ENCODE measurements at regions not wholly inside any gene's neighbourhood (a gene's known extent, or its start where the extent isn't known, plus 50 kb on each side); places are given as distances from the start of the nearest gene placed in this dataset.
A peak's percentile ranks its signal among the peaks of the same experiment; 100 is the strongest.
"Not testable (repeated sequence)": the region's sequence is repeated elsewhere in the genome, so short reads cannot be mapped to it uniquely, and the experiment has no call there.

DNA sequence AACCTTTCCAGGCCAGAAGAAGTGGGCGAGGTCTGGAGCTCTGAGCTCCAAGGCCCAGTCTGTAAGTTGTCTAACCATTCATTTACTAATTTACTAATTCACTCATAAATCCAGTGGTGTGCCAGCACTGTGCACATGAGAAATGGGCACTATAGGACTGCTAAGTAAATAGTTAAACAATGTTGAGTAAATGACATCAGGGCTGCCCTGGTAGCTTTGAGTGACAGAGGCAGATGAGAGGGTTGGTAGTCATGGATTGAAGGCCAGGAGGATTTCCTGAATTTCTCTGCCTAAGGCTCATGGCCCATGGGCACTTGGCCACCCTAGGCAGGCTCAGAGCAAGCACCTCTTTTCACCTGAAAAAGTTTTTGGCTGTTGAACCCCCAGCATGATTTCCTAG, 216.9 kb upstream of the RXFP2 start:
- DNase-seq = no peak

DNA sequence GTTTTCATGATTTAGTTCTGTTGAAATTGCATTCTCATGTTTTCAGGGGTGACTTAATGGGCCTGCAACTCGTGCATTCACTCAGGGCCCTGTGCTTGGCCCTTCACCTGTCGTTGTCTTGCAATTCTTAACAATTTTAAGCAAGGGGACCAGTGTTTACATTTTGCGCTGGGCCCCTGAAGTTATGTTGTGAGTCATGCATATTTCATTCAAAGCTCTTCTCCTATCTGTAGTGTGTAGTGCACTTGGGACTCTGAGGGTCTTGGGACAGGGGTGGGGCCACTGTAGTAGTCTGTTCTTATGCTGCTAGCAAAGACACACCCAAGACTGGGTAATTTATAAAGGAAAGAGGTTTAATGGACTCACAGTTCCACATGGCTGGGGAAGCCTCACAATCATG, 211.2 kb upstream of the RXFP2 start:
- DNase-seq = no peak

DNA sequence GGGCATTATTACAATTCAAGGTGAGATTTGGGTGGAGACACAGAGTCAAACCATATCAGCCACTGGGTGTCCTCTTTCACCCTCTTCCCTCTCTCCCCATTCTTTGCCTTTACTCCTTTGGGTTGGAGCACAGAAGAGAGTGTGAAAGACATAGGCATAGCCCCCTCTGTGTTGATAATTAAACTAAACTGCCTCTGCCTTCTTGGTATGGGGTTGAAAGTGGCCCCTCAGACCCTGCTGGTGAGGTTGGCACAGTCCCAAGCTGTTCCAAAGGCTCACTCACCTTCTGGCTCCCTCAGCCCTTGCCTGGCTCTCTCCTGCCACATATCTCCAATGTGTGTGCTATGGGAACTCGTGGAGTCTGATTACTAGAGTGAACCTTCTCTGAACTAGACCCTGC, 210.6 kb upstream of the RXFP2 start:
- DNase-seq = no peak

DNA sequence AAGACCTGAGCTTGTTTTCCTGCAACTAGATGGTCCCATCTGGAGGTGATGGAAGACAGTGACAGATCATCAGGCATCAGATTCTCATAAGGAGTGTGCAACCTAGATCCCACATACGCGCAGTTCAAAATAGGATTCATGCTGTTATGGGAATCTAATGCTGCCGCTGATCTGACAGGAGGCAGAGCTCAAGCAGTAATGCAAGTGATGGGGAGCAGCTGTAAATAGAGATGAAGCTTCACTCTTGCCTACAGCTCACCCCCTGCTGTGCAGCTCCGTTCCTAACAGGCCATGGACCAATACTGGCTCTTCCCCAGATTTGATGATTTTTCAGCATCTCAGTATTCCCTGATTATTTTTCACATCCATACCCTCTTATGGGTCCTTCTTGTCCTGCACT, 208.4 kb upstream of the RXFP2 start:
- DNase-seq = no peak

DNA sequence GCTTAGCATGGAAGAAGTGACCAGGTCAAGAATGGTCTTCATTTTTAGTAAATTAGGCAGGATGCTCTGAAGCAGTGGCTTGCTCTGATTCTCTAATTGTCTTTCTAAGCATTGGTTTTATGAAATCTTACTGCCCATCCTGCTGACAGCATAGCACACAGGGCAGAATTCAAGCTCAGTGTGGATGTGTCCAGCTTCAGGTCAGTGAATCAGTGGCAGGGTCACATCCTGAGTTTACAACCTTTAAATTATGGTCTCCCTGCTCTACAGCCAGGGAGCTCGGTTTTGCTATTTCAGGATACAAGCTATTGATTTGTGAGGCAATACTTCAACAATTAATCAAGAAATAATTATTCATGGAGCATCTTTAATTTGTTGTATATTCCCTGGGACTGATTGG, 202.3 kb upstream of the RXFP2 start:
- no peak for DNase-seq

DNA sequence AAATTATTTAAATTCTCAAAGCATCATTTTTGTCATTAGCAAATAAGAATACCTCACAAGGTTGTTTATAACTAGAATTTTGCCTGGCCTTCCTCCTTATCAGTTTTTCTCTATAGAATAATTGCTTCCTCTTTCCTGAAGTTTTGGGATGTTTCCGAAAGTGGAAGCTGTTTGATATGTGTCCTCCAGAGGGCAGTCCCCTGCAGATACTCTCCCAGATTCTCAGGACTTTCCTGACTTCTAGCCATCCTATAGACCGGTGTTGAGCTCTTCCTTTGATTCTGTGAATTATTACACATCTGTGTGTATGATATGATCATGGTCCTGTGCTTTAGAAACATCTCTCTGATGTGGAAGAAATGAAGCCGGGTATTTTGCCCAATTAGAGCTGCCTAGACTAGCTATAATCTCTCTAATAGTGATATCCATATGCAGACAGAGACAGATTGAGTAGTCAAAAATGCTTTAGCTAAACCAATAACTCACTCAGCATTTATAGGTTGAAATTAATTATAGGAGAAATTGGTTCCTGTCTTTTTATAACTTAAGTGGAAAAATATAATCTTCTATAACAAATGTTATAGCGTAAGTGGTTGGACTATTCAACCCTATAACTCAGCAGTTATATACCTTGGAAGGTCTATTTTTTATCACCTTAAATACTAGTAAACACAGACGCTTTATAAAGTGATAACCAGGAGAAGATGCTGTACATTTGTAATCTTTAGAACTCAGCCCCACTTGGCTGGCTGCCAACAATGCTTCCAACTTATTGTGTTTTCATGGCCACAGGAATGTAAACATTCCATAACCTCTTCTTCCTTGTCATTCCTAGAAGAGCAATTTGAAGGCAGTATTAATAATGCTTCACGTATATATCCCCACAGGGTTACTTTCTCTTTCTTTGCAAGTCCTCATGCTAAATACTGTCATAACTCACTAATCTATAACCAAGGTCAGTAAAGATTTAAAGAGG, 201.0 kb upstream of the RXFP2 start:
- DNase-seq = peak in 1 of 2 experiments; percentile 1

DNA sequence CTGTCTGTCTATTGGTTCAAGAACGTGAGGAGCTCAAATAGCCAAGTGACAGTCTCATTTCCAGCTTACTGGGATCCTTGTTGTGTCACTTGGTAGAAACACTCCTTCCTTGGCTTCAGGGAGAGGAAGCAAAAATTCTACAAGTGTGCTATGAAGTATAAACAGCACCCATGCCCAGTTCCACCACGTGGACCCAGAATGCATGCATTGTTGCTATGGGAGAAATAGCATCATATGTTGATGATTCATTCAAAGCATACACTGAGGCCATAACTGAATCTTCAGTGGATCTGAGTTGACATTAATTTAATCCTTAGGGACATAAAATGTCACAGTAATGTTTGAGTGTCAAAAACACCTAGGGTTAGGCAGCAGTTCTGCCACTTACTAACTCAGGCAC, 199.0 kb upstream of the RXFP2 start:
- no peak for DNase-seq

DNA sequence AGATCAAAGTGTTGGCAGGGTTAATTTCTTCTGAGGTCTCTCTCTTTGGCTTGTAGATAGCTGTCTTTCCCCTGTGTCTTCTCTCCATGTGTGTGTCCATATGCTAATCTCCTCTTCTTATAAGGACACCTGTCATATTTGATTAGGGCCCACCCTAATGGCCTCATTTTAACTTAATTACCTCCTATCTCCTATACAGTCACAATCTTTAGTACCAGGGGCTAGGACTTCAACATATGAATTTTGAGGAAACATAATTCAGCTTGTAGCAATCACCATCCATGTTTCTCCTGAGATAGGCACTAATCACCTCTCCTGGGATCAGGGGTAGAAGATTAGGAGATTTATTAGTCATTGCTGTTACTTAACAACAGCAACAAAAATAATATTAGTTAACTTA, 196.1 kb upstream of the RXFP2 start:
- DNase-seq = no peak

DNA sequence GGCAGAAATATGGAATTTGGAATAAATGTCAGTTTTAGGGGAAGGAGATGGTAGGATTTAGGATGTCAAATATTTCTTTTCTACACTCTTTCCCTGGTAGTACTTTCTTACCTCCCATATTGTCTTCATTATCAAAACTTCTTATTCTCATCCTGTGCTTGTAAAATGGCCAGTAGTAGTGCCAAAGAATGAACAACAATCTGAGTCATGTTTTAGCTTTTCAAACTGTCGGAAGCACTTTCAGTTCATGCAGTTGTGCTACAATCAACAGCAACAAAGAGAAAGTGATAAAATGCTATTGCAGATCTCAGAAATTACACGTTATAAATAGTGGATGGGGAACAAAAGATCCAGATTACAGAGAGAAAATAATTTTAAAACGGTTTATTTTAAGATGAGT, 193.7 kb upstream of the RXFP2 start:
- DNase-seq = no peak

DNA sequence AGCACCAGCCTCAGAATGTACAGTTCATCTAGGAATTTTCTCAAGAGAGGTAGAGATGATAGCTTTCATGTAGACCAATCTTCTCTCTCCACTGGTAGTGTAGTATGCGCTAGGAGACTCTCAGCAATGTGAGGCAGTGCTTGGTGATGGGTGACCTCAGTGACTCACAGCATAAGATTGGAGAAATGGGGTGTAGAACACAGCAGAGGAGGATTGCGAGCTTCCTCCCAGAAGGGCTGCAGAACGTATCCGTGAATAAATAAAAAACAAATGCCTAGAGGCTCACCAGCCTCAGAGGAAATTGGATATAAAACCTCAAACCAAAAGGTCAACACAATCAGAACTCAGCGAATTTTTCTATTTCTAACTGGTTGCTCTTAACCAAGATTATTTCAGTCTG, 182.9 kb upstream of the RXFP2 start:
- DNase-seq = no peak

DNA sequence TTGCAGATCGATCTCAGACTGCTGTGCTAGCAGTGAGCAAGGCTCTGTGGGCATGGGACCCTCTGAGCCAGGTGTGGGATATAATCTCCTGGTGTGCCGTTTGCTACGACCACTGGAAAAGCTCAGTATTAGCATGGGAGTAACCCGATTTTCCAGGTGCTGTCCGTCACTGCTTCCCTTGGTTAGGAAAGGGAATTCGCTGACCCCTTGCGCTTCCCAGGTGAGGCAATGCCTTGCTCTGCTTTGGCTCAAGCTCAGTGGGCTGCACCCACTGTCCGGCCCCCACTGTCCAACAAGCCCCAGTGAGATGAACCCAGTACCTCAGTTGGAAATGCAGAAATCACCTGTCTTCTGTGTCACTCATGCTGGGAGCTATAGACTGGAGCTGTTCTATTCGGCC, 155.1 kb upstream of the RXFP2 start:
- not testable (repeated sequence) for DNase-seq

DNA sequence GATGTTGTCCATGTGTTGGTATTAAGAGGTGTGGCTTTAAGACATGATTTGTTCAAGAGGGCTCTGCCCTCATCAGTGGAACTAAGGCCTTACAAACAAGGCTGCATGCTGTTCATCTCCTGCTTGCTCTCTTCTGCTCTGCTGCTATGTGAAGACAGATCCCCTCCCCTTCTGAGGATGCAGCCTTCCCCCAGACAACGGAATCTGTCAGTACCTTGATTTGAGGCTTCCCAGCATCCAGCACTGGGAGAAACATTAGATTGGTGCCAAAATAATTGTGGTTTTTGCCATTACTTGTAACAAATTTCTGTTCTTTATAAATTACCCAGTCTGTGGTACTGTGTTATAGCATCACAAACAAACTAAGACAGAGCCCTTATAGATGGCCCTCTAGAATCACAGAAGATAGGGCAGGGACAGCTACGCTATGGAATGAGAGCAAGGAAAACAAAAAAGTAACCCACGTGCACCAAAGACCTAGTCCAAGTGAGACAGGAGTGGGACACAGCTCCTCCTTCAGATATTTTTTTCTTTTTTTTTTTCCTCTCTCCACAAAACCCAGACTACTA, 151.5 kb upstream of the RXFP2 start:
- DNase-seq = no peak

DNA sequence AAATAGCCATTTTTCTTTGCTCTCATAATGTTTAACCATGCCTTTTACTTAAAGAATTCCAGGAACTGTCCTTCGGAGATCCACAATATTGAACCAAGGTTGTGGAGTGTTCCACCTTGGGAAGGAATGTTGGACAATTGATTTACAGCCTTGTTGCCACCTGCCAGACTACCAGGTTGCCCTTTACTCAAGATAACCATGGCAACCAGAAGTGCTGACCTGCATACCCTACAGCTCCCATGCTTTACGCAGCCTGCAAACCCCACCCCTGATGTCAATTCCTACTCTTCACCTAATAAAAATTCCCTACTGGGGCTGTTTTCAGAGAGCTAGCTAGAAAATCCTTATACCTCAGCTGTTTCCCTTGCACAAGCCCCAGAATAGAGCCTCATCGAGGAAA, 151.0 kb upstream of the RXFP2 start:
- DNase-seq = no peak

DNA sequence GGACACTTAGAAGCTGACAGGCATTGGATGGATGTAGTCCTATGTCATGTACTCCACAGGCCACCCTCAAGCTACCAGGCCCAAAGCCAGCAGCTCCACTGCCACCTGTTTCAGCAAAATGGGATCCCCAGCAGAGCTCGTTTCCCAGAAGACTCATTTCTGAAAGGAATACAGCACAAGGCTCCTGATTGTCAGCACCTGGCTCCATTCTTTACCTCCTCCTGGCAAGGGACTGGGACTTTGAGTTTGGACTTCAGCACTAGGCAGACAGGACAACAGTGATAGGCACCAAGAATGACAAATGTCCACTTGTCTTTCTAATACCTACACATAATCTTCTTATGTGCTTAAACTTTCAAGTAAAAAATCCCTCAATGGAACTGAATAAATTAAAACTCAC, 150.4 kb upstream of the RXFP2 start:
- DNase-seq = no peak

DNA sequence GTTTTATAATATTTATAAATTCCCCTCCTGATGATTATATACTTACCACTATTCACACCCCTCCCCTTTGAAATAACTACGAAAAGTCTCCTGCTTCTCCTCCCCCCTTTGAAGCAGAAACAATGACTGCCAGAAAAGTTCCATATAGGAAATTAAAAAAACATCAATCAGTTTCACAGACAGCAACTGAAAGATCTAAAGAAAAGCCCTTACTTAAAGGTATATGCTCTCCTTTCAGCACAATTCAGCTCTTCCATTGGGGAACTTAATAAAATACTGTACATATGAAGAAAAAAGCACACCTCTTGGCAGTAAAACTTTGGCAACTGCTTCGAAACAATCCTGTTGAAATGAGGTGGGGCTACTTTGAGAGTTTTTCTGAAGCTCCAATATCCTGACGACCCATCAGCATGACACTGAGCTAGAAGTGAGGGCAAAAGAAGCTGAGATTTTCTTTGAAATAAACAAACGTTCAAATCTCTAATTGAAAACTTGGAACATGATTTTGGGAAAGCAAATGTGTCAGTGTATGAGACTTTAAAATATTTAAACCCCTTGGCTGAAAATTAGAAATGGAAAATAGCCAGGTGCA, 147.6 kb upstream of the RXFP2 start:
- DNase-seq = no peak

DNA sequence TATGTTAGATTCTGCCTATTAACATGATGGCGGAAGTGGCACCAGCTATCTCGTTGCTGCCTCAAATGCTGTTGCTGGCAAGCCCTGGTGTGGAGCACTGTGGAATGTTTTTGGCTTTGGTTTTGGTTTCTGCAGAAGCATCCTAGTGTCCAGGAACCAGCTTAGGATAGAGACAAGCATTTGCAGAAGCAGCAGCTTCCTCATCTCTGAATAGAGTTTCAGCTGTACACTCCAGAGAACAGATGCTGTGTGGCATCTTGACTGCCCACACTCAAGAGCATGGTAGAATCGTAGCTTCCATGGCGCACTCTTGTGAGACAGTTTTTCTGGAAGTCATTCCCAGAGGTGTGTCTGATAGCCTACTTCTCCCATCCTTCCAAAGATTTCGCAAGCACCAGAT, 145.3 kb upstream of the RXFP2 start:
- DNase-seq = no peak

DNA sequence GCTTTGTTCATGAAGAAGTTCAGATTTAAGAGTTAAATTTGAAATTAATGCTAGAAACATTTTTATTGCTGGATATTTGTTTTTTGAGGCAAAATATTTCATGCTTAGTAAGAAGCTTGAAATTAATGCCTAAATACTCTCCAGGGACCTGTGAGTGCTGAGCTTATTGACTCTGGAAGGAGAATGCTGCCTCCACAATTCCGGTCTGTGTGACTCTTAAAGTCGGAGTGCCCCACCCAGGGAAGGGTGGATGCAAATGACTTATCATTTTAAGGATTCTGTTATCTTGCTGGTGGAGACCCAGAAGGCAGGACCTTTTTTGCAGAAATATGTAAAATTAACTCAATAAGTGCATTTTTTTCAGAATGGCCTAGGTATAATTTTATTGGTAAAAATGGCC, 143.8 kb upstream of the RXFP2 start:
- DNase-seq = no peak

DNA sequence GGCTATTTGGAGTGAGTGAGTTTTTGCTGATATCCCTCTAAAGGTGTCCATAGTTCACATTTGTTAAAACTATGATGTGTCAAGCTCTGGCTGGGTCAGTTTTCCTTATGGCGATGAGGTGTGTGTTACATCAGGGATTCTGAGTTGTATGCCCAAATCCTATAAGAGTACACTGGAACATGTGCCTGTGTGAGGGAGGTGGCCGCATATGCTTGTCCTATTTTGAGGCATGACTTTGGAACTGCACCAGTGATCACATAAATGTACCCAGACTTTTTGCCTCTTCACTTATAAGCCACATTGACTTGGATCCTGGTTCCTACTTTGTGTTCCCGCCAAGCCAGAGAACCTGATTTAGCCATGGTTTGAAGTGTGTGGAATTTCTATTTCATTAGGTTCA, 140.3 kb upstream of the RXFP2 start:
- no peak for DNase-seq

DNA sequence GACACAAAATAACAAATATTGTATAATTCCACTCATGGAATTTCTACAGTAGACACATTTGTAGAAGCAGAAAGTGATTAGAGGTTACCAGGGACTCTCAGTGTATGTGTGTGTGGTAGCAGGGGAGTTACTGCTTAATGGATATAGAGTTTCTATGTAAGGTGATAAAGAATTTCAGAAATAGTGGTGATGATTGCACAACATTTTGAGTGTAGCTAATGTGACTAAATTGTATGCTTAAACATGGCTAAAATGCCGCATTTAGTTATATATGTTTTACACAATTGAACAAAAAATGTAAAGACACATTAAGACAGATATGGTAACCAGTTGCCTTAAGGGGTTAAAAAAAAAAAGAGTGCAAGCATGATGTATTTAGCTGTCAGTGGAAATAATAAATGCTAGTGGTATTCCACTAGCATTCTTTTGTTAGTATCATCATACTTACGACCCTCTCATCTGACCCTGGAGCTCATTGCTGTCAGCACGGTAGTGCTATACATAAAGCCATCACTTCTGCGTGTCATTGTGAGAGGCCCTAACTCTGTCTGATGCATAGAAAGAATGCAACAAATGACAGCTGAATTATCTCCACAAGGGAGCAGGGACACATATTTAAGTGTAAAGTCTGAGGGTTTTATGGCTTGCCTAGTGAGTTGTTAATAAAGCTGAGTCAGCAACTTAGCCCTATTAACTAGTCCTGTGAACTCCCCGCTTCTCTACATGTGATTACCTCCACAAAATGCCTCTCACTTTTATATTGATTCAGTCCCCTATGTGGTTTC, 134.1 kb upstream of the RXFP2 start:
- DNase-seq = no peak

DNA sequence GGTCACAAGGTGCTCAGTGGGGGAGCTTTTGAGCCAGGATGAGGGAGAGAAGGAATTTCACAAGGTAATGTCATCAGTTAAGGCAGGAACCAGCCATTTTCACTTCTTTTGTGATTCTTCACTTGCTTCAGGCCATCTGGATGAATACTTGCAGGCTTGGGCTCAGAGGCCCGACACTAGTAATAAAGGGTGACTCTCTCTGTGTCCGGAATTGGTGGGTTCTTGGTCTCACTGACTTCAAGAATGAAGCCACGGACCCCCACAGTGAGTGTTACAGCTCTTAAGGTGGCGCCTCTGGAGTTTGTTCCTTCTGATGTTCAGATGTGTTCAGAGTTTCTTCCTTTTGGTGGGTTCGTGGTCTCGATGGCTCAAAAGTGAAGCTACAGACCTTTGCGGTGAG, 131.8 kb upstream of the RXFP2 start:
- not testable (repeated sequence) for DNase-seq

DNA sequence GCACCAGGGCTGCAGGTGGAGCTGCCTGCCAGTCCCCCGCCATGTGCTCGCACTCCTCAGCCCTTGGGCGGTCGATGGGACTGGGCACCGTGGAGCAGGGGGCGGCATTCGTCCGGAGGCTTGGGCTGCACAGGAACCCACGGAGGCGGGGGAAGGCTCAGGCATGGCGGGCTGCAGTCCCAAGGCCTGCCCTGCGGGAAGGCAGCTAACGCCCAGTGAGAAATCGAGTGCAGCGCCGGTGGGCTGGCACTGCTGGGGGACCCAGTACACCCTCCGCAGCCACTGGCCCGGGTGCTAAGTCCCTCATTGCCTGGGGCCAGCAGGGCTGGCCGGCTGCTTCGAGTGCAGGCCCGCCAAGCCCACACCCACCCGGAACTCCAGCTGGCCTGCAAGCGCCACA, 130.5 kb upstream of the RXFP2 start:
- DNase-seq = not testable (repeated sequence)

DNA sequence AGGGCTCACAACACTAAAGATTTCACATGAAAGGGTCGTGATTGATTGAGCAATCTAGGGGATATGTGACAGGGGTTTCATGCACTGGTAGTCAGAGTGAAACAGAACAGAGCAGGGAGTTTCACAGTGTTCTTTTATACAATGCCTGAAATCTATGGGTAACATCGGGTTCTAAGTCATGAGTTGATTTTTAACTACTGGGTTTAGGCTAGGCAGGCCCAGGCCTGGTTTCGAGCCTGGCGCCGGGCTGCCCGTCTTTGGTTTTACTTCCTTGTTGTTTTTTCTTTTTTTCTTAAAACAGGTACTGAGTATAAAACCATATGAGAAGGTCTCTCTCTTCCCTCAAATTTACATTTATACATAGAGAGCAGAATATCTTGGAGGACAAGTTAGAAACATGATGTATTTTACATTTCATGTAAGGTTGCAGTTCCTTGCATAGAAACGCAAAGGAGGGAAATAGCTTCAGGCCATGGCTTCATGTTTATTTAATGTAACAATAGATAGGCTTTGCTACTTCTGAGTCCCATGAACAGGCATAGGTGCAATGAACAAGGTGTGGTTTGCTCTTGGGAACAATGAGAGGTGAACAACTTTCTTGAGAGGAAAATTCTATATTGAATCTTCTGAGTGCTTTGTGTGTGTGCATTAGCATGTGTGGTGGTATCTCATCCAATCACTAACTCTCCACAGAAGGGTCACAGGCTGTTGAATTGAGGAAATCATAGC, 128.9 kb upstream of the RXFP2 start:
- DNase-seq = no peak

DNA sequence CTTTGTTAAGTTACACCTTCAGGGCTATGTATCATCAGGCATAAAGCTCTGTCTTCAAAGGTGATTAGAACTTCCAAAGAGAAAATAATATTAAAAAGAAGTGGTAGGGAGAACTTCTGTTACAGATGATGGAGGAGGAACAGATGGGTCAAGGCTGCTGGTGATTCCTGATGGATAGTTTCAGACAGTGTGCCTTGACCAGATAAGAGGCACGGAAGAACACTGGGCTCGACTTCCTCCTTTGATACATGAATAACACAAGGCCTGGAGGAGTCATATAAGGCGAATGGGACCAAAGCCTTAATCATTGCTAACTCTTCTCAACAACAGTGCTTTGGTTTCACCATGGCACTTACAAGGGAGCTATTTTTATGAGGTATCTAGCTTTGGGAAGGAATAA, 128.1 kb upstream of the RXFP2 start:
- no peak for DNase-seq

Data from NCI-H446 (cell line).